Aorta (tissue), 5 donors: ENCODE measurements at regions not wholly inside any gene's neighbourhood (a gene's known extent, or its start where the extent isn't known, plus 50 kb on each side); places are given as distances from the start of the nearest gene placed in this dataset.
"Not testable (repeated sequence)": the region's sequence is repeated elsewhere in the genome, so short reads cannot be mapped to it uniquely, and the experiment has no call there.

Experiments used
- ATAC-seq: fragments of 200-7000 bp; cut with Tn5 transposase; one replicate; pipeline ENCODE4 v1.9.1; 2022; ENCODE audit warnings: moderate library complexity; ENCODE audit not compliant: low FRiP score
- DNase-seq, 2 donors: peaks; one replicate each; pipeline ENCODE4 v3.0.0-alpha.2; 2020
- H3K27ac ChIP-seq, 2 donors: one replicate each; pipeline ENCODE4 v1.5.1; 2013; ENCODE audit warnings: low read length in 2 of 2, mild to moderate bottlenecking in 2 of 2, moderate library complexity in 2 of 2, control low read depth in 1 of 2, inconsistent platforms in 1 of 2, low read depth in 1 of 2
- H3K27me3 ChIP-seq, 2 donors: one replicate each; pipeline ENCODE4 v1.6.1; 2013; ENCODE audit warnings: control low read depth in 1 of 2, low read length in 1 of 2, mild to moderate bottlenecking in 1 of 2, moderate library complexity in 1 of 2; ENCODE audit not compliant: insufficient read depth in 2 of 2, control insufficient read depth in 1 of 2
- H3K36me3 ChIP-seq, 2 donors: one replicate each; pipeline ENCODE4 v1.6.1; 2013; ENCODE audit warnings: control low read depth in 1 of 2, low read length in 1 of 2, mild to moderate bottlenecking in 1 of 2; ENCODE audit not compliant: insufficient read depth in 2 of 2, control insufficient read depth in 1 of 2
- H3K4me1 ChIP-seq, 2 donors: one replicate each; pipeline ENCODE4 v1.6.1; 2013; ENCODE audit warnings: low read length in 2 of 2, control low read depth in 1 of 2, mild to moderate bottlenecking in 1 of 2, moderate library complexity in 1 of 2; ENCODE audit not compliant: insufficient read depth in 2 of 2, control insufficient read depth in 1 of 2
- H3K4me3 ChIP-seq, 2 donors: one replicate each; pipeline ENCODE4 v1.5.1; 2013; ENCODE audit warnings: low read length in 2 of 2, control low read depth in 1 of 2, mild to moderate bottlenecking in 1 of 2
- H3K9me3 ChIP-seq: one replicate; pipeline ENCODE4 v1.6.1; 2013; ENCODE audit warnings: mild to moderate bottlenecking, low read length; ENCODE audit not compliant: control insufficient read depth
- WGBS, 2 donors: extraction: QIAGEN DNeasy Blood & Tissue Kit; methylation state at CpG; one replicate each; pipeline ENCODE4 v1.1.7; 2013; 5-methylcytosine and 5-hydroxymethylcytosine counted together
- intact Hi-C, 2 donors: fragments of 100-400 bp; cut with DNase I; formaldehyde crosslinking; loops; one replicate each; pipeline versions ENCODE4 v1.14.2 to v1.15.0; 2022
- donor health status: healthy with polysubstance abuse.
- donor health status: Bipolar disorder and iron deficiency.
- donor health status: DM: no; HTN: no; CAD: no.
- donor health status: DM: no; HTN: no; CAD: no.
- donor health status: DM: yes; HTN: yes; CAD: no.

- DNase-seq, H3K9me3 ChIP-seq, H3K27me3 ChIP-seq, H3K4me3 ChIP-seq, H3K36me3 ChIP-seq, H3K27ac ChIP-seq, H3K4me1 ChIP-seq, ATAC-seq: not testable (repeated sequence)
- intact Hi-C loops, result loop anchor here (5.0 to 10.0 kb wide), 3 partner anchors 91 to 244 kb away; no protein-coding TSS in a partner anchor
- WGBS, 2 donors, result 40 to 43% methylated on average over 5 of the region's 5 CpGs
These were observed 98.1 kb upstream of the SLC1A3 start for GRCh38 chr5:36508331-36508730.

GRCh38 chr5:36513647-36514046 lies 92.8 kb upstream of the SLC1A3 start:
- H3K36me3 ChIP-seq, H3K4me1 ChIP-seq, H3K27ac ChIP-seq, ATAC-seq, H3K27me3 ChIP-seq, intact Hi-C loops, H3K4me3 ChIP-seq, DNase-seq, H3K9me3 ChIP-seq: not testable (repeated sequence)
- WGBS, 2 donors, result 90 to 93% methylated on average over 3 of the region's 3 CpGs

- Histone ChIP-seq H3K27me3 (no peaks in the 10 kb centered on the region), H3K36me3 (no peaks in the 10 kb centered on the region), H3K9me3 (no peaks in the 10 kb centered on the region), H3K27ac (no peak overlapping the region), H3K4me3 (no peak overlapping the region), H3K4me1 (no peaks in the 10 kb centered on the region)
- intact Hi-C loops, result no loop called here
- DNase-seq (no peak), ATAC-seq (no peak)
- 86 to 90% methylated on average over 2 of the region's 2 CpGs for WGBS, 2 donors
These were observed 86.5 kb upstream of the SLC1A3 start for GRCh38 chr5:36519881-36520280.

- no peaks in the 10 kb centered on the region for H3K4me1 ChIP-seq
- ATAC-seq (no peak), DNase-seq (no peak)
- no peaks in the 10 kb centered on the region for H3K36me3 ChIP-seq
- H3K4me3 ChIP-seq, result no peak overlapping the region
- no peaks in the 10 kb centered on the region for H3K27me3 ChIP-seq
- WGBS, 2 donors, result 43 to 100% methylated on average over 1 of the region's 1 CpG
- H3K27ac ChIP-seq, result no peak overlapping the region
- intact Hi-C loops, result no loop called here
- no peaks in the 10 kb centered on the region for H3K9me3 ChIP-seq
These were observed 85.2 kb upstream of the SLC1A3 start for GRCh38 chr5:36521219-36521618.

GRCh38 chr5:36521838-36522745 lies 84.3 kb upstream of the SLC1A3 start:
- no peak overlapping the region for H3K4me3 ChIP-seq
- H3K27ac ChIP-seq, result no peak overlapping the region
- peak; percentile 54 for ATAC-seq
- H3K27me3 ChIP-seq, result no peaks in the 10 kb centered on the region
- 81% methylated on average over 10 of the region's 10 CpGs for WGBS, 2 donors
- no peaks in the 10 kb centered on the region for H3K36me3 ChIP-seq
- intact Hi-C loops, result no loop called here
- H3K9me3 ChIP-seq, result no peaks in the 10 kb centered on the region
- H3K4me1 ChIP-seq, result no peaks in the 10 kb centered on the region
- DNase-seq, result no peak

- ATAC-seq, result no peak
- H3K36me3 ChIP-seq, result no peaks in the 10 kb centered on the region
- no peak overlapping the region for H3K27ac ChIP-seq
- H3K4me1 ChIP-seq, result no peaks in the 10 kb centered on the region
- intact Hi-C loops, result no loop called here
- no peaks in the 10 kb centered on the region for H3K9me3 ChIP-seq
- 83 to 85% methylated on average over 5 of the region's 5 CpGs for WGBS, 2 donors
- H3K27me3 ChIP-seq, result no peaks in the 10 kb centered on the region
- DNase-seq, result no peak
- no peak overlapping the region for H3K4me3 ChIP-seq
These were observed 83.7 kb upstream of the SLC1A3 start for GRCh38 chr5:36522746-36523065.

GRCh38 chr5:36523450-36523849 lies 83.0 kb upstream of the SLC1A3 start:
- ATAC-seq (no peak), DNase-seq (no peak)
- H3K4me1 ChIP-seq, result no peaks in the 10 kb centered on the region
- H3K27ac ChIP-seq, result no peak overlapping the region
- WGBS, 2 donors, result 89 to 92% methylated on average over 5 of the region's 5 CpGs
- no peak overlapping the region for H3K4me3 ChIP-seq
- no peaks in the 10 kb centered on the region for H3K9me3 ChIP-seq
- H3K27me3 ChIP-seq, result no peaks in the 10 kb centered on the region
- intact Hi-C loops, result no loop called here
- H3K36me3 ChIP-seq, result no peaks in the 10 kb centered on the region

GRCh38 chr5:36523926-36524325 lies 82.5 kb upstream of the SLC1A3 start:
- WGBS, 2 donors, result 54 to 59% methylated on average over 6 of the region's 6 CpGs
- ATAC-seq, result no peak
- H3K9me3 ChIP-seq, result no peaks in the 10 kb centered on the region

GRCh38 chr5:36526537-36526936 lies 79.9 kb upstream of the SLC1A3 start:
- no peak for ATAC-seq
- Histone ChIP-seq H3K27me3 (no peaks in the 10 kb centered on the region), H3K36me3 (no peaks in the 10 kb centered on the region), H3K4me3 (no peak overlapping the region), H3K27ac (no peak overlapping the region), H3K9me3 (no peaks in the 10 kb centered on the region), H3K4me1 (no peaks in the 10 kb centered on the region)
- no peak for DNase-seq
- WGBS, 2 donors, result 88 to 92% methylated on average over 5 of the region's 5 CpGs
- intact Hi-C loops, result no loop called here

More at GRCh38 chr5:36523926-36524325, 82.5 kb upstream of the SLC1A3 start:
- no peaks in the 10 kb centered on the region for H3K4me1 ChIP-seq
- no peaks in the 10 kb centered on the region for H3K36me3 ChIP-seq
- intact Hi-C loops, result no loop called here
- no peak for DNase-seq
- H3K27ac ChIP-seq, result no peak overlapping the region
- no peaks in the 10 kb centered on the region for H3K27me3 ChIP-seq
- H3K4me3 ChIP-seq, result no peak overlapping the region
